CD4-positive, alpha-beta T cell treated with Interleukin-6 for 4 hours (primary cell): ENCODE measurements at regions not wholly inside any gene's neighbourhood (a gene's known extent, or its start where the extent isn't known, plus 50 kb on each side); places are given as distances from the start of the nearest gene placed in this dataset.

Source experiments
- DNase-seq: peaks from one replicate; pipeline ENCODE4 v3.0.0-alpha.2; 2020; ENCODE audit warnings: mixed read lengths

GRCh38 chr16:65876056-65876408, 490.5 kb upstream of the CDH5 start:
- DNase-seq, result no peak

DNA sequence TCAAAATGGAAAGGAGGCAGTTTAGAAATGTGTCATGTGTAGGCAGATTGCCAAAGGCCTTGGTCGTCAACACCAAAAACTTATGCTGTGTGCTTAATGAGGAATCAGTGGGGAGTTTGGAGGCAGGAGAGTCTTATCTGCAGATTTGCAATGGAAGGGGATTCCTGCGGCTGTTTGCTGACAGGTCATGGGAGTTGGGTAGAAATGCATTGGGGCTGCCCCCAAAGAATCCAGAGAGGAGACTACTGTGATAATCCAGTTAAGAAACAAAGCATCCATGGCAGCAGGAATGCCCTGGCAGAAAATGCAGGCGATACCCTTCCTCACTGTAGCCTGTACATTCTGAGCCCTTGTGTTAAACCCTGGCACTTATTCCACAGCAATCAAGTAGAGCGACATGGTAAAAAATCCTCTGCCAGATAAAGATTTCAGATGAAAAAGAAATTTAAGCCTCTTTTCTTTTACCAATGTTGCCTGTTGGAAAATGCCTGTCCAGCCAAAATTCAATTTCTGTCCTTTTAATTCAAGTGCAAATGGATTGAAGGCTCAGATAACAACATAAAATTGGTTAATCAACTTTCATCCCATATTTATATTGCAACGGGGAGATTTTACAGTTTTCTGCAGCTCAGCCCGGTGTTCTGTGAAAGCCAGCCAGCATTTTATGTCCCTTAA, 491.0 kb upstream of the CDH5 start:
- no peak for DNase-seq

- no peak for DNase-seq
Measured at GRCh38 chr16:65869261-65869660, 497.2 kb upstream of the CDH5 start.

DNA sequence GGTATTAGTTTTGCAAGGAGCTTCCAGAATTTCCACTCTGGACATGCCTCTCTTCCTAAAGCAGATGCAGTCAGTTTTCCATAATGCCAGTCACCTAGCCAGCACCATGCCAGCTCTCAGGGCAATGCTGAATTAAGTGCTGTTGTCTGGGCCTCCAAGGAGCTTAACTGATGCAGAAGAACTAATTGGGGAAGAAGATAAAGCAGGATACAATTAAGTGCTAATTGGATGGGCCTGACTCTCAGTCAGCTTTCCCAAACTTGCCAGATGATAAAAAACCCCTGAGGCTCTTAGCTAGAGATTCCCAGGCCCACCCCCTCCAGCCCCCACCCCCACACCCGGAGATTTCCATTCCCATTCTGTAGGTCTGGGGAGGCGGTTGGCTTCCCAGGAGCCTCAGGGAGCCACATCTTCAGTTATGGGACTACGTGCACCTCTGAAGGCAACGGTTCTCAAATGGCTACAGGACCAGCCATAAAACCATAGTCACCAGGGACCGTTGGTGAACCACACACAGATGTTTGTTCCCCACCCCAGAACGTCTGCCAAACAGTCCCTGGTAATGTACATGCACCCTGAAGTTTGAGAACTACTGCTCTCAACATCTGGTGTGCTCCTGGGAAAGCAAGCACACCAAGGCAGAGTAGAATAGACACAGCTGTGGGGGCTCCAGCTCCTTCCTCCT, 499.1 kb upstream of the CDH5 start:
- no peak for DNase-seq

DNA sequence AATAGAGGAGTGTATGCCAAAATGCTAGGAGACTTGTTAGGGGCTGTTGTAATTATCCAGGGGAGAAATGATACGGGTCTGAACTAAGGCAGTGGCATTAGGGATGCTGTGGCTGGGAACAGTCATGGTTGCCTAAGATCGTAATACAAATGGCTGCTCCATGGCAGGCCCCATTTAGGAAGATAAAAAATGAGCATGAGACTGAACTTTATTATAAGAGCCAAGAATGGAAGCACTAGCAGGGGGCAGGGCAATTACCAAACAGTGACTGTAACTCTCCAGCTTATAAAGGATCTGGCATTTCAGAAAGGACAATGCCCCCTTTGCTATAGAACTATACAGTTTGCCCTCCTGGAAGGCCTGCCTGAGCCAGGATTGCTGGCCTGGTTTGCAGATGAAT, 503.3 kb upstream of the CDH5 start:
- no peak for DNase-seq

DNA sequence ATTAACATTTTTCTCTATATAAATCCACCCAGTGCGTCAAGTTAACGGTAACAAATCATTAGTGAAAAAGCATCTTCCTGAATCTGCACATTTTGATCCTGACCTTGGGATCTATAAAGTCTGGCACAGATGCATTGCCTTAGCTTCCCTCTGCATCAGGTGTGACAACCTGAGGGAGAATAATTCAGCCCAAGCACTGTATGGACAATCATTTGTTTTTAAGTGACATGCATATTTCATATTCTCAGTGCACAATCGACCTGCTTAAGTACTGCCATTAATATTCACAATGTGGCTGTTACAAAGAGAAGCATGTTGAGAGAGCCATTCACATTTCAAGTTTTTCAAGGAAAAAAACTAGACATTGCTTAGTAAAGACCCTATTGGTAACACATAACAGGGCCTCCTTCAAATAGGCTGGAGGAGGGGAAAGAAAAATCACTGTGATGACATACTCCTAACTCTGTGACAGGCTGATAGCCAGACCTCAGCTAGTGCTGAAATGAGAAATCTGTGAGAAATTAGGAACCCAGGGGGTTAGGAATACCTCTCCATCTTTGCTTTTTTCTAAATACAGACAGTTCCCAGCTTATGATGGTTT, 505.3 kb upstream of the CDH5 start:
- DNase-seq, result no peak

DNA sequence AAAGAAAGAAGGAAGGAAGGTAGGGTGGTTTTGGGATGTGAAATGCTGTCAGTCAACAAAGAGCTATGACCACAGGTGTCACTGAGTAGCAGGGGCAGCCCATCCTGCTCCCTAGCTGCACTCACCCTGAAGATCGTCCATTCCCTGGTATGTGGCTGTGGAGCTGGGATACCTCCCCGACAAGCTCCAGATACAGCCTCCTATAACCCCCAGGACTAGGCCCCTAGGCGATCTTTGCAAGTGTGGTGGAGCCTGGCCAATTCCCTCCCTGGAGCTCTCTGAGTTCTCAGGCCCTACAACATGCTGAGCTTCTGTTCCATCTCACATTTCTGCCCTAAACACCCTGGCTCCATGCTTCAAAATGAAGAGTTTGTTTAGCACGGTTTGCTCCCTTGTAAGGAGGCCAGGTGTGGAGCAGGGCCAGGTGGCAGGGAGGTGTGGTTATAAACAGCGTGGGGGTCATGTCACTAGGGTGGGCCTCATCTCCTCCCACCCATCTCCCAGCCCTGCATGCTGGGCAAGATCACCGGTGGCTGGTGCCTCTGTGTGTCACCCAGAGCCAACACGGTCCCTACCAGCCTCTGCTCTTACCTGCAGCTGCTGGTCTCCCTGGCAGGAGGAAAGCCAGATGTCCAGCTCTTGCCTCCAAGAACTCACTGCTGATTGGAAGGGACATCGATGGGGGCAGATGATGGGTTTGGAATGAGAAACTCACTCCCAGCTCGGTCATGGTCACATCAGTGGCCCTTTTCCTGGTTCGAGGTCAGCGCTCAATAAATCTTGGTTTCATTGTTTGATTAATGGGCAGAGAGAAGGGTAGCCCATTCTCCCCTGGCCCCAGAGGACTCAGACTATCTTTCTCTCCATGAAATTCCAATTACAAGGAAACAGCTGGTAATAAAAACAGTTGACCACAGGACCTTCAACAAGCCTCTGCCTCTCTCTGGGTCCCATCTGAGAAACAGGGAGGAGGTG, 511.0 kb upstream of the CDH5 start:
- no peak for DNase-seq

GRCh38 chr16:65846210-65846602, 520.3 kb upstream of the CDH5 start:
- DNase-seq, result no peak

DNA sequence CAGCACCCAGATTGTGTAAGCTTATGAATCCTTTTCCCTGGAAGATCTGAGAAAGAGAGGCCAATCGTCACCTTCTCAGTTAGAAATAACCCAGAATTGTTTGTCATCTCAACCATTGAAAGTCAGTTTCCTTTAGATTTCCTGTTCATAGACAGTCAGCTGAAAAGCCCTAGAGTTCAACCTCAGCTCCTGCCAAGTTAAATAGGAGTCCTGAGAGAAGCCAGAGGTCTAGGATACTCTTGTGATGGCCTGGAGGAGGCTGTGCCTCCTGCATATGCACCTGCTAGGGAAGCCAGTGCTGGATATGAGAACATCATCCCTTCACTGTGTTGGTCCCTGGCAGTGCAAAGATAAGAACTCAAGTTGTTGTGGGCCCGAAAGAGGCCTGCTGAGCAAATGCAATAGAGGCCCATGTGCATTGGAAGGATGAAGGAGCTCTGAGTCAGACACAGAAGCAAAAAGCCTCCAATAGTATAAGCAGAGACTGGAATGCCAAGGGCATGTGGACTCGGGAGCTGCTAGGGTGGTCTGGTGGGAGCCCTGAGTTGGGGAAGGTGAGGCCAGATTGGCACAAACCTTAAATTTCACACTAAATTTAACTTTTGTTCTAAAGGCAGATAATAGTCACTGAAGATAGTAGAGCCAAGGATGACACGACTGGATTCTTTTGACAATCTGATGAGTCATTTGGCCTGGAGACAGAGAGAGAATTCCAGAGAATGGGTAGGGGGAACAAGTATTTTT, 520.9 kb upstream of the CDH5 start:
- no peak for DNase-seq

- DNase-seq, result no peak
Measured at GRCh38 chr16:65843941-65844340, 522.5 kb upstream of the CDH5 start.

DNA sequence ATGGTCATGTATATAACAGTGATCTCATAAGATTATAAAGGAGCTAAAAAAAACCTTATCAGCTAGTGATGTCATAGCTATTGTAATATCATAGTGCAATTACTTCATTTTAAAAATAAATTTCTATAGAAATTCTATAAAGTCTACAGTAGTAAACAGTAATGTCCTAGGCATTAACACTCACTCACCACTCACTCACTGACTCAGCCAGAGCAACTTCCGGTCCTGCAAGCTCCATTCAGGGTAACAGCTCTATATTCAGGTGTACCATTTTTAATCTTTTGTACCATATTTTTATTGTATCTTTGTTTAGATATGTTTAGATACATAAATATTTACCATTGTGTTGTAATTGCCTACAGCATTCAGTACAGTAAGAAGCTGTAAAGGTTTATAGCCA, 524.4 kb upstream of the CDH5 start:
- no peak for DNase-seq

GRCh38 chr16:65838001-65838400, 528.5 kb upstream of the CDH5 start:
- no peak for DNase-seq

DNA sequence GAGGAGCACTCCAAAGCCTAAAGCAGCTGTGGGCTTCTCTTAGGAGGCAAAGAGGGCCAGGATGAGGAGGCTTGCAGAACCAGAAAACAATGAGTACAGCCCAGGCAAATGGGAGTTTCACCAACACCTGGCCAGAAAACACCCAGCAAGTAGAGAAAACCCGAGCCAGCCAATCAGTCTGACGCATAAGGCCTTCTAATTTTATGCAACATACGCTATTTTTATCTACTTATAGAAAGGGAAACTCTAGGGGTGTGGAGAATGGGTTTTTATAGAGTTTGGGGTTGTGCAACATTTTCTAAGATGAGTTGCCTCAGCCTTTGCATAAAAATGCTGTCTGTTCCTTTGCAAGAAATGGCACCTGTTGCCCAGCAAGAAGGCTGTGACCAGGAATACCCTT, 529.0 kb upstream of the CDH5 start:
- DNase-seq, result no peak

DNA sequence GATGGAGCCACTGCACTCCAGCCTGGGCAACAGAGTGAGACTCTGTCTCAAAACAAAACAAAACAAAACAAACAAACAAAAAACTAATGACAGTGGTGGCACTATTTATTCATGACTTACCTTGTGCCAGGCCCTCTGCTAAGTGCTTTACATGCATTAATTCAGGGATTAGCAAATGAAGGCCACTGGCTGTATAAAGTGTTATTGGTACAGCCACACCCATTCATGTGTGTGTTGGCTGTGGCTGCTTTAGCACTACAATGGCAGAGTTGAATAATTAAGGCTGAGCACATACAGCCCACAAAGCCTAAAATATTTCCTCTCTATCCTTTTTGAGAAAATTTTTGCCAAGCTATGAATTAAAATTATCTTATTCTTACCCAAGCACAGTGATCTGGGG, 531.8 kb upstream of the CDH5 start:
- DNase-seq, result no peak

DNA sequence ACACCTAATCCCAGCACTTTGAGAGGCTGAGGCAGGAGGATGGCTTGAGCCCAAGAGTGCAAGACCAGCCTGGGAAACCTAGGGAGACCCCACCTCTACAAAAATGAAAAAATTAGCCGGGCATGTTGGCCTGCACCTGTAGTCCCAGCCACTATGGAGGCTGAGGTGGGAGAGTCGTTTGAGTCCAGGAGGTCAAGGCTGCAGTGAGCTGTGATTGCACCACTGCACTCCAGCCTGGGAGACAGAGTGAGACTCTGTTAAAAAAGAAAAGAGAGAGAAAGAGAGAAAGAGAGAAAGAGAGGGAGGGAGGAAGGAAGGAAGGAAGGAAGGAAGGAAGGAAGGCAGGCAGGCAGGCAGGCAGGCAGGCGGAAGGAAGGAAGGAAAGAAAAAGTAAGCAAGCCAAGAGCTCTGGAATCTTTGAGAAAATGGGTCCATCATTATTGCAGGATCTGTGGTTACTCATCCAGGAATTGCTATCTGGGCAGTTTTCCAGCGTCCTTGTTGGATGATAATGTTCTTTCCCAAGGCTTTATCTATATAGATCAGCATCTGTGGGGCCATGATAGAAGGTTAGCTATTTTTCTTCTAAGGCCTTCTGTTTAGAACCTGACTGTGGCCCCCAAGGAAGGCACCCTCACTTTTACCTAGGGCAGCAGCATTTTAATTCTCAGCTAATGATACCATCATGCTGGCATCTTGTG, 533.2 kb upstream of the CDH5 start:
- no peak for DNase-seq

DNA sequence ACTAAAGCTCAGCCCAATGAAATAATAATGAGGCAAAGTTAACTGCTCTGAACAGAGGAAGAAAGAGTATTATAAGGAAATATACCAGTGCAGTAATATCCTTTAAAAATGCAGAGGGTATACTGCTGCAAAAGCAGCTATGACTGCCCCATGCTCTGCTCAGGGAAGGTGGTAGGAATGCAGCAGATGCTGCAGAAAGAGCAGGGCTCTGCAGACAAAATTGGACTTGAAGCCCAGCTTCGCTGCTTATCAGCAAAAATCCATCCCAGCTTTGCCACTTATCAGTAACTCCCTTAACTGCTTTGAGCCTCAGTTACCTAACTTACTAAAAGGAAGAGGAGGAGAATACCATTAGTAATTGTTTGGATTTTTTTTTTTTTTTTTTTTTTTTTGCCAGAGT, 533.8 kb upstream of the CDH5 start:
- no peak for DNase-seq

DNA sequence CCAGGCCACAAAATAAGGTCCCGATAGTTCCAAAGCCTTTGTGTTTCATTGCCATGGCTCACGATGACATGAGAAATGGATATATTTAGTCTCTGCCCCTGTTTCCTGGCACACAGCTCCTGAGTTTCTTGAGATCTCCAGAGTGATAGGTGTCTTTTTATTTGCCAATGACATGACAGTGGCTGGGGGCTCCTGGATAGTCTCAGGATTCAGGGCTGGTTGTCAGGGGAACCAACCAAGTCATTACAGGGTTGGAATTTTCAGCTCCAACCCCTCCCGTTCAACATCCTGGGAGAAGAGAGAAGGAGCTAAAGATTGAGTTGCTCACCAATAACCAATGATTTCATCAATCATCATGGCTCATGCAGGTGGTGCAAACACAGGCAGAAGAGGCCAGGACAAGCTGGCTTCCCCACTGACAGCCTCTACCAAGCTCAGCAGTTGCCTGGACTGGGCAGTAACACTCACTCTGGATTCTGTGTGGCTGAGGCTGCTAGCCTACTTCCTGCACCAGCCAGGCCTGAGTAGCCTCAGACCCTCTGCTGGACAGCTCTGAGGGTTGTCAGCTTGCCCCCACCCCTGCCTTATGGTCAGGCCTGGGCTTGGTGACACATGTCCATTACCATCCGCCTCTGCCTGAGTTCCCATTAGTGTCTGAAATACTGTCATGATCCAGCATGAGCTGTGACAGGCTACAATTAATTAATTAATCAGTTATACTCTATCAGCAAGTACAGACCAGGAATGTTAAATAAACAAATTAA, 534.4 kb upstream of the CDH5 start:
- no peak for DNase-seq

- DNase-seq, result no peak
Measured at GRCh38 chr16:65829076-65829475, 537.4 kb upstream of the CDH5 start.

- DNase-seq, result no peak
Measured at GRCh38 chr16:65828296-65828695, 538.2 kb upstream of the CDH5 start.

- no peak for DNase-seq
Measured at GRCh38 chr16:65827231-65827630, 539.3 kb upstream of the CDH5 start.

- DNase-seq, result no peak
Measured at GRCh38 chr16:65825191-65825856, 541.2 kb upstream of the CDH5 start.
